Tibial nerve (tissue), 4 donors: ENCODE measurements at regions not wholly inside any gene's neighbourhood (a gene's known extent, or its start where the extent isn't known, plus 50 kb on each side); places are given as distances from the start of the nearest gene placed in this dataset.

Experiments used
- DNase-seq, 2 donors: peaks; one replicate each; pipeline ENCODE4 v3.0.0-alpha.2; 2019; ENCODE audit warnings: low spot score in 2 of 2
- H3K27ac ChIP-seq, 4 donors: fragments of 200-600 bp; sonication (generic) in 3 of 4; one replicate each; pipeline ENCODE4 v1.5.1; 2017 to 2019; ENCODE audit warnings: mild to moderate bottlenecking in 1 of 4
- H3K27me3 ChIP-seq, 2 donors: fragments of 200-600 bp; sonication (generic) in 1 of 2; one replicate each; pipeline versions ENCODE4 v1.5.1 to v1.6.0; 2017 to 2019
- H3K36me3 ChIP-seq, 3 donors: fragments of 200-600 bp; sonication (generic); one replicate each; pipeline ENCODE4 v1.5.1; 2018 to 2019
- H3K4me1 ChIP-seq, 4 donors: fragments of 200-600 bp; sonication (generic) in 3 of 4; one replicate each; pipeline ENCODE4 v1.5.1; 2017 to 2019
- H3K4me3 ChIP-seq, 4 donors: fragments of 200-600 bp; sonication (generic) in 3 of 4; one replicate each; pipeline ENCODE4 v1.5.1; 2017 to 2019; ENCODE audit warnings: mild to moderate bottlenecking in 1 of 4, moderate library complexity in 1 of 4
- H3K9me3 ChIP-seq, 4 donors: fragments of 200-600 bp; sonication (generic) in 3 of 4; one replicate each; pipeline ENCODE4 v1.5.1; 2017 to 2019
- CTCF ChIP-seq, 5 experiments: fragments of 200-600 bp in 3 of 5; fragments of 450-650 bp in 2 of 5; sonication (generic) in 3 of 5; IDR thresholded peaks; one replicate each; pipeline ENCODE4 v1.5.1; 2016 to 2019; ENCODE audit warnings: antibody characterized with exemption in 5 of 5, mild to moderate bottlenecking in 3 of 5, moderate library complexity in 2 of 5
- EP300 ChIP-seq, 2 donors: sonication (generic); formaldehyde crosslinking; IDR thresholded peaks; one replicate each; pipeline ENCODE4 v1.6.1; 2017; ENCODE audit warnings: antibody characterized with exemption in 2 of 2, mild to moderate bottlenecking in 1 of 2
- POLR2A ChIP-seq, 2 donors: fragments of 450-650 bp; IDR thresholded peaks; one replicate each; pipeline ENCODE4 v1.6.1; 2017; ENCODE audit warnings: antibody characterized with exemption in 2 of 2, mild to moderate bottlenecking in 2 of 2, moderate library complexity in 2 of 2
- WGBS, 2 donors: methylation state at CpG; one replicate each; pipeline ENCODE4 v1.1.5; 2018; 5-methylcytosine and 5-hydroxymethylcytosine counted together

- DNase-seq: no peak
- TF ChIP-seq EP300 (IDR thresholded peaks at IDR 0.05) (no peak), POLR2A (IDR thresholded peaks at IDR 0.05) (no peak)
- Histone ChIP-seq H3K9me3 (no peaks in the 10 kb centered on the region), H3K36me3 (no peaks in the 10 kb centered on the region), H3K4me3 (no peak overlapping the region), H3K4me1 (no peaks in the 10 kb centered on the region), H3K27ac (no peak overlapping the region), H3K27me3 (no peaks in the 10 kb centered on the region)
- WGBS, 2 donors: 72 to 74% methylated on average over 2 of the region's 2 CpGs
Measured at GRCh38 chr2:65917986-65918385, 485.6 kb upstream of the SPRED2 start.

GRCh38 chr2:65916785-65917295 is 484.4 kb upstream of the SPRED2 start:
- TF ChIP-seq POLR2A (IDR thresholded peaks at IDR 0.05) (no peak), EP300 (IDR thresholded peaks at IDR 0.05) (no peak), CTCF (IDR thresholded peaks at IDR 0.05) (no peak)
- no peaks in the 10 kb centered on the region for H3K4me1 ChIP-seq
- no peaks in the 10 kb centered on the region for H3K36me3 ChIP-seq
- no peaks in the 10 kb centered on the region for H3K9me3 ChIP-seq
- no peak for DNase-seq
- H3K27ac ChIP-seq: no peak overlapping the region
- no peak overlapping the region for H3K4me3 ChIP-seq
- WGBS, 2 donors: 94 to 100% methylated on average over 2 of the region's 2 CpGs
- H3K27me3 ChIP-seq: no peaks in the 10 kb centered on the region

GRCh38 chr2:65916177-65916576 is 483.8 kb upstream of the SPRED2 start:
- H3K4me1 ChIP-seq: no peaks in the 10 kb centered on the region
- H3K27me3 ChIP-seq: no peaks in the 10 kb centered on the region
- H3K36me3 ChIP-seq: no peaks in the 10 kb centered on the region
- H3K4me3 ChIP-seq: no peak overlapping the region
- no peaks in the 10 kb centered on the region for H3K9me3 ChIP-seq
- H3K27ac ChIP-seq: no peak overlapping the region
- DNase-seq: no peak
- TF ChIP-seq EP300 (IDR thresholded peaks at IDR 0.05): no peak
- TF ChIP-seq POLR2A (IDR thresholded peaks at IDR 0.05): no peak
- TF ChIP-seq CTCF (IDR thresholded peaks at IDR 0.05): no peak

- WGBS, 2 donors: 60 to 72% methylated on average over 3 of the region's 3 CpGs
- H3K36me3 ChIP-seq: no peaks in the 10 kb centered on the region
- H3K27me3 ChIP-seq: no peaks in the 10 kb centered on the region
Measured at GRCh38 chr2:65915273-65915672, 482.9 kb upstream of the SPRED2 start.

GRCh38 chr2:65914244-65914786 is 481.9 kb upstream of the SPRED2 start:
- no peak for TF ChIP-seq EP300 (IDR thresholded peaks at IDR 0.05)
- TF ChIP-seq POLR2A (IDR thresholded peaks at IDR 0.05): no peak
- TF ChIP-seq CTCF (IDR thresholded peaks at IDR 0.05): no peak
- no peak overlapping the region for H3K4me3 ChIP-seq
- H3K27ac ChIP-seq: no peak overlapping the region
- no peaks in the 10 kb centered on the region for H3K27me3 ChIP-seq
- WGBS, 2 donors: 83 to 90% methylated on average over 7 of the region's 7 CpGs
- no peaks in the 10 kb centered on the region for H3K4me1 ChIP-seq
- H3K9me3 ChIP-seq: no peaks in the 10 kb centered on the region
- DNase-seq: no peak
- H3K36me3 ChIP-seq: no peaks in the 10 kb centered on the region

More at GRCh38 chr2:65915273-65915672, 482.9 kb upstream of the SPRED2 start:
- H3K4me3 ChIP-seq: no peak overlapping the region
- DNase-seq: no peak
- no peaks in the 10 kb centered on the region for H3K9me3 ChIP-seq
- no peaks in the 10 kb centered on the region for H3K4me1 ChIP-seq
- TF ChIP-seq EP300 (IDR thresholded peaks at IDR 0.05): no peak
- no peak for TF ChIP-seq POLR2A (IDR thresholded peaks at IDR 0.05)
- no peak for TF ChIP-seq CTCF (IDR thresholded peaks at IDR 0.05)
- H3K27ac ChIP-seq: no peak overlapping the region

- H3K27ac ChIP-seq: no peak overlapping the region
- H3K4me1 ChIP-seq: no peaks in the 10 kb centered on the region
- H3K9me3 ChIP-seq: no peaks in the 10 kb centered on the region
- no peaks in the 10 kb centered on the region for H3K36me3 ChIP-seq
- no peaks in the 10 kb centered on the region for H3K27me3 ChIP-seq
- no peak for DNase-seq
- no peak overlapping the region for H3K4me3 ChIP-seq
- WGBS, 2 donors: 52 to 55% methylated on average over 9 of the region's 9 CpGs
- TF ChIP-seq CTCF (IDR thresholded peaks at IDR 0.05) (no peak), POLR2A (IDR thresholded peaks at IDR 0.05) (no peak), EP300 (IDR thresholded peaks at IDR 0.05) (no peak)
Measured at GRCh38 chr2:65913813-65914212, 481.4 kb upstream of the SPRED2 start.
